Parathyroid adenoma (tissue), 2 donors: ENCODE measurements at regions not wholly inside any gene's neighbourhood (a gene's known extent, or its start where the extent isn't known, plus 50 kb on each side); places are given as distances from the start of the nearest gene placed in this dataset.

ENCODE experiments used
- H2AFZ ChIP-seq: fragments of 300-600 bp; sonication (generic); one replicate; pipeline ENCODE4 v1.7.0; 2017; ENCODE audit warnings: antibody characterized with exemption, mild to moderate bottlenecking
- H3K27ac ChIP-seq: fragments of 300-600 bp; sonication (generic); one replicate; pipeline ENCODE4 v1.7.0; 2017
- H3K27me3 ChIP-seq: fragments of 300-600 bp; sonication (generic); one replicate; pipeline ENCODE4 v1.7.0; 2017; ENCODE audit warnings: low read length; ENCODE audit not compliant: control insufficient read depth, insufficient read depth
- H3K36me3 ChIP-seq: fragments of 300-600 bp; sonication (generic); one replicate; pipeline ENCODE4 v1.7.0; 2017; ENCODE audit warnings: low read length; ENCODE audit not compliant: control insufficient read depth, insufficient read depth
- H3K4me1 ChIP-seq: fragments of 300-600 bp; sonication (generic); one replicate; pipeline ENCODE4 v1.7.0; 2017; ENCODE audit warnings: control low read depth
- H3K4me2 ChIP-seq: fragments of 300-600 bp; sonication (generic); one replicate; pipeline ENCODE4 v1.7.0; 2017; ENCODE audit warnings: low read length
- H3K4me3 ChIP-seq: fragments of 300-600 bp; sonication (generic); one replicate; pipeline ENCODE4 v1.7.0; 2017; ENCODE audit warnings: low read depth, low read length
- H3K79me2 ChIP-seq: fragments of 300-600 bp; sonication (generic); one replicate; pipeline ENCODE4 v1.7.0; 2017; ENCODE audit warnings: control low read depth
- H3K9ac ChIP-seq: fragments of 300-600 bp; sonication (generic); one replicate; pipeline ENCODE4 v1.7.0; 2017; ENCODE audit warnings: mild to moderate bottlenecking
- H3K9me3 ChIP-seq: fragments of 300-600 bp; sonication (generic); one replicate; pipeline ENCODE4 v1.7.0; 2017; ENCODE audit warnings: low read length; ENCODE audit not compliant: control insufficient read depth
- TF ChIP-seq, protein P1 (sequence below): fragments of 300-600 bp; sonication (generic); IDR thresholded peaks from one replicate; pipeline ENCODE4 v1.7.0; 2017; ENCODE audit warnings: antibody characterized with exemption, mild to moderate bottlenecking
- donor health status: primary hyperparathyroidism.

GRCh38 chr6:163745536-163746400 is 331.2 kb downstream of the QKI start:
- H3K79me2 ChIP-seq, result no peaks in the 10 kb centered on the region
- H3K4me1 ChIP-seq, result peaks cover 18% of the 10 kb centered on the region
- H2AFZ ChIP-seq, result no peak overlapping the region
- no peaks in the 10 kb centered on the region for H3K9me3 ChIP-seq
- H3K36me3 ChIP-seq, result no peaks in the 10 kb centered on the region
- TF ChIP-seq, protein P1, sequence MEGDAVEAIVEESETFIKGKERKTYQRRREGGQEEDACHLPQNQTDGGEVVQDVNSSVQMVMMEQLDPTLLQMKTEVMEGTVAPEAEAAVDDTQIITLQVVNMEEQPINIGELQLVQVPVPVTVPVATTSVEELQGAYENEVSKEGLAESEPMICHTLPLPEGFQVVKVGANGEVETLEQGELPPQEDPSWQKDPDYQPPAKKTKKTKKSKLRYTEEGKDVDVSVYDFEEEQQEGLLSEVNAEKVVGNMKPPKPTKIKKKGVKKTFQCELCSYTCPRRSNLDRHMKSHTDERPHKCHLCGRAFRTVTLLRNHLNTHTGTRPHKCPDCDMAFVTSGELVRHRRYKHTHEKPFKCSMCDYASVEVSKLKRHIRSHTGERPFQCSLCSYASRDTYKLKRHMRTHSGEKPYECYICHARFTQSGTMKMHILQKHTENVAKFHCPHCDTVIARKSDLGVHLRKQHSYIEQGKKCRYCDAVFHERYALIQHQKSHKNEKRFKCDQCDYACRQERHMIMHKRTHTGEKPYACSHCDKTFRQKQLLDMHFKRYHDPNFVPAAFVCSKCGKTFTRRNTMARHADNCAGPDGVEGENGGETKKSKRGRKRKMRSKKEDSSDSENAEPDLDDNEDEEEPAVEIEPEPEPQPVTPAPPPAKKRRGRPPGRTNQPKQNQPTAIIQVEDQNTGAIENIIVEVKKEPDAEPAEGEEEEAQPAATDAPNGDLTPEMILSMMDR, result no peak
- no peaks in the 10 kb centered on the region for H3K27me3 ChIP-seq
- no peak overlapping the region for H3K27ac ChIP-seq
- H3K4me2 ChIP-seq, result peak overlapping the region; percentile 3
- H3K4me3 ChIP-seq, result no peak overlapping the region
- H3K9ac ChIP-seq, result peak overlapping the region; percentile 12

DNA sequence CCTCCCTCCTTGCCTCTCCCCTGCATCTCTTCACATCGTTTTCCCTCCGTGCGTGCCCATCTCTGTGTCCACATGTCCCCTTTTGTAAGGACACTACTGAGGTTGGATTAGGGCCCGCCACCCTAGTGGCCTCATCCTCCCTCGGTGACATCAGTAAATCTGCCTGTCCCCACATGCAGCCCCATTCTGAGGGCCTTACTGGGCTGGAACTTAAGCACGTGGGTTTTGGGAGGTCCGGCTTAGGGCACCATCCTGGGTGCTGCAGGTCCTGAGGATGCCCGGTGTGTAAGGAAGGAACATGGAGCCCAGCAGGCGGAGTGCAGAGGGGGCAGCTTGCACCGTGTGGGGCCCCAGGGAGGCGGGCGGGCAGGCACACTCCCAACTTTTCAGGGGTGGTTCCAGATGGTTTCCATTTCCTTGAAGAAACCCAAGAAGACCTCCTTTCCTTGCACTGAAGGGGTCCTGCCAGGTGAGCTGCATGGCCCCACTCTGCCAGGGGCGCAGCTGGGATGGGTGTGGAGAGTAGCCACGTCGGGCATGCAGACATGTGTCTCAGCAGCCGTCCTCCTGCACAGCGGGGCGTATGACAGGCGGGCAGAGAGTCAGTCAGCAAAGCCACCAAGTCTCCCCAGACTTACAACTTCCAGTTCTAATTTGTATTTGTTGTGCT is 329.9 kb downstream of the QKI start:
- no peak overlapping the region for H2AFZ ChIP-seq
- no peaks in the 10 kb centered on the region for H3K9me3 ChIP-seq
- H3K4me1 ChIP-seq, result peaks cover 18% of the 10 kb centered on the region
- H3K27me3 ChIP-seq, result no peaks in the 10 kb centered on the region
- no peak overlapping the region for H3K27ac ChIP-seq
- H3K4me3 ChIP-seq, result no peak overlapping the region
- TF ChIP-seq, protein P1, result no peak
- H3K79me2 ChIP-seq, result no peaks in the 10 kb centered on the region
- H3K36me3 ChIP-seq, result no peaks in the 10 kb centered on the region
- no peak overlapping the region for H3K4me2 ChIP-seq
- H3K9ac ChIP-seq, result no peak overlapping the region

DNA sequence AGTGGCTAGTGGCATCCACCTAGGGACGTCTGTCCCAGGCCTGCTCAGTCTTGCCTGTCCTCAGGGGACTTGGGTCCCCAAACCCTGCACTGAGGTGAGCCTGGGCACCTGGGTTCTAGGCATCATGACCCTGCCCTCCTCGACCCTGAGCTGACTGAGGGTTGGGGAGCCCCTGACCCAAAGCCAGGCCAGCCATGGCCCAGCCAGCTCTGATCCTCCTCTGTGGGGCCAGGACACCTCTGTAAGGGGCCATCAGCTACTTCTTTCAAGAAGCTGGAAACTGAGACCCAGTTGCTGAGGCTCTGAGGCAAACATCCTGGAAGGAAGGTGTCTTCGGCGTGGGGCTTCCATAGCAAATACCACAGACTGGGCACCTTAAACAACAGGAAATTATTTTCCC is 329.3 kb downstream of the QKI start:
- Histone ChIP-seq H3K9me3 (no peaks in the 10 kb centered on the region), H3K4me1 (peaks cover 18% of the 10 kb centered on the region), H2AFZ (no peak overlapping the region), H3K27ac (no peak overlapping the region), H3K4me3 (no peak overlapping the region), H3K79me2 (no peaks in the 10 kb centered on the region), H3K9ac (no peak overlapping the region), H3K4me2 (no peak overlapping the region), H3K36me3 (no peaks in the 10 kb centered on the region), H3K27me3 (no peaks in the 10 kb centered on the region)
- TF ChIP-seq, protein P1, result no peak

DNA sequence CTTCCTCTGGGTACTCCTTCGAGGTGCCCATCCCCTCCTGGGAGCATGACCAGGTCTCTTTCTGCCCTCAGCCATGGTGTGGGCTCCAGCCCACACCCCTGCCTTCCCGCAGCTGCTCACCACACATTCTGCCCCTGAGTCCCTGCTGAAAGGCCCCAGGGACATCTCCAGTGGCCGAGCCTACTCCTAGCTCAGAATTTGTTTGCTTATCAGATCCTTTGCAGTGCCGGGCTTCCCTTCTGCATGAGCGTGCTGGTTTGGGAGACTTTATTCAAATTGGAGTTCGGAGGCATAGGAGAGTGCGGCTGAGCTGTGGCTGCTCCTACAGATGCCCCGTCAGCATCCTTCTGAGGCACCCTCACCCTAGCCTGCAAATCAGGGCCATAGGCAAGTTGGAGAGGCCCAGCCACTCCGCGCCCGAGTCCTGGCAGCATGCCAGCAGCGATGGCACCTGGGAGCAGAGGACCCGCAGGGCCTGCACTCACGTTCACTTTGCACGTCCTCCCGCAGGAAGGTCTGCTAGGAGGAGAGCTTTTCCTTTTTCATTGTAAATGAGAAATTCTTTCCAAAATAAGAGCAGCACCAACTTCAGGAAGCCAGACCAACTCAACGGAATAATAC is 327.3 kb downstream of the QKI start:
- H3K9me3 ChIP-seq, result no peaks in the 10 kb centered on the region
- peaks cover 10% of the 10 kb centered on the region for H3K4me1 ChIP-seq
- no peak overlapping the region for H3K4me3 ChIP-seq
- H3K27me3 ChIP-seq, result no peaks in the 10 kb centered on the region
- H3K27ac ChIP-seq, result no peak overlapping the region
- H2AFZ ChIP-seq, result no peak overlapping the region
- no peak overlapping the region for H3K9ac ChIP-seq
- no peak overlapping the region for H3K4me2 ChIP-seq
- H3K79me2 ChIP-seq, result no peaks in the 10 kb centered on the region
- no peaks in the 10 kb centered on the region for H3K36me3 ChIP-seq
- TF ChIP-seq, protein P1, result no peak
